ENCODE measurements at regions not wholly inside any gene's neighbourhood (a gene's known extent, or its start where the extent isn't known, plus 50 kb on each side); places are given as distances from the start of the nearest gene placed in this dataset.

DNA sequence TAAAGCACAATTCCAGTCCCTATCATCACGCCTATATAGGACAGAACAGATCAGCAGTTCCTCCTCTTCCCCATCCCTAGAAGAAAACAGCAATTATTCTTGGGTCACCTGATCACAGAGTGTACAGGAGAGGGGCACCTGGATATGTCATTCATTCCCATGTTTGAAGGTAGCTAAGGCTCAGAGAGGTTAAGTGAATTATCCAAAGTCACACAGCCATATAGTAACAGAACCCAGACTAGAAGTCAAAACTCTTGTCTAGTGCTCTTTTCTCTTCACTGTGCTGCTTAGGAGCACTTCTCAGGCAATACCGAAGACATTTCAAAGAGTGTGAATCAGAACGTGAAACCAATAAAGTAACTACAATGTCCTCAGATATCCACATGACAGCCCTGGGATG lies 93.0 kb upstream of the ATL2 start:
- TF ChIP-seq, protein P1, sequence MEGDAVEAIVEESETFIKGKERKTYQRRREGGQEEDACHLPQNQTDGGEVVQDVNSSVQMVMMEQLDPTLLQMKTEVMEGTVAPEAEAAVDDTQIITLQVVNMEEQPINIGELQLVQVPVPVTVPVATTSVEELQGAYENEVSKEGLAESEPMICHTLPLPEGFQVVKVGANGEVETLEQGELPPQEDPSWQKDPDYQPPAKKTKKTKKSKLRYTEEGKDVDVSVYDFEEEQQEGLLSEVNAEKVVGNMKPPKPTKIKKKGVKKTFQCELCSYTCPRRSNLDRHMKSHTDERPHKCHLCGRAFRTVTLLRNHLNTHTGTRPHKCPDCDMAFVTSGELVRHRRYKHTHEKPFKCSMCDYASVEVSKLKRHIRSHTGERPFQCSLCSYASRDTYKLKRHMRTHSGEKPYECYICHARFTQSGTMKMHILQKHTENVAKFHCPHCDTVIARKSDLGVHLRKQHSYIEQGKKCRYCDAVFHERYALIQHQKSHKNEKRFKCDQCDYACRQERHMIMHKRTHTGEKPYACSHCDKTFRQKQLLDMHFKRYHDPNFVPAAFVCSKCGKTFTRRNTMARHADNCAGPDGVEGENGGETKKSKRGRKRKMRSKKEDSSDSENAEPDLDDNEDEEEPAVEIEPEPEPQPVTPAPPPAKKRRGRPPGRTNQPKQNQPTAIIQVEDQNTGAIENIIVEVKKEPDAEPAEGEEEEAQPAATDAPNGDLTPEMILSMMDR (IDR thresholded peaks at IDR 0.05): no peak
- TF ChIP-seq POLR2AphosphoS5 (IDR thresholded peaks at IDR 0.05) (no peak), POLR2A (IDR thresholded peaks at IDR 0.05) (no peak)
